GM12892 (cell line): ENCODE measurements at regions not wholly inside any gene's neighbourhood (a gene's known extent, or its start where the extent isn't known, plus 50 kb on each side); places are given as distances from the start of the nearest gene placed in this dataset.
A peak's percentile ranks its signal among the peaks of the same experiment; 100 is the strongest.

ENCODE experiments used
- DNase-seq: peaks from one replicate; pipeline ENCODE4 v3.0.0; 2011; ENCODE audit not compliant: insufficient read length
- FAIRE-seq: peaks from 2 replicates; lab custom pipeline; 2011; peaks lifted over from hg19 to GRCh38; lab: Jason Lieb, UNC
- POLR2A ChIP-seq: IDR thresholded peaks from 2 replicates; pipeline ENCODE4 v1.6.1; 2011; ENCODE audit warnings: low read depth, low read length, control low read depth
- POLR2AphosphoS5 ChIP-seq: IDR thresholded peaks from 2 replicates; pipeline ENCODE4 v1.6.1; 2011; ENCODE audit warnings: low read depth, low read length, control low read depth
- TAF1 ChIP-seq: IDR thresholded peaks from 2 replicates; pipeline ENCODE4 v1.6.1; 2011; ENCODE audit warnings: low read depth, mild to moderate bottlenecking, control low read depth, low read length, borderline replicate concordance

GRCh38 chrX:42119076-42119475 is 195.7 kb upstream of the CASK start:
- FAIRE-seq: no peak
- no peak for TF ChIP-seq POLR2A
- no peak for TF ChIP-seq TAF1
- no peak for TF ChIP-seq POLR2AphosphoS5
- no peak for DNase-seq

GRCh38 chrX:42117318-42117717 is 194.0 kb upstream of the CASK start:
- DNase-seq: no peak
- FAIRE-seq: no peak
- TF ChIP-seq POLR2AphosphoS5: no peak

DNA sequence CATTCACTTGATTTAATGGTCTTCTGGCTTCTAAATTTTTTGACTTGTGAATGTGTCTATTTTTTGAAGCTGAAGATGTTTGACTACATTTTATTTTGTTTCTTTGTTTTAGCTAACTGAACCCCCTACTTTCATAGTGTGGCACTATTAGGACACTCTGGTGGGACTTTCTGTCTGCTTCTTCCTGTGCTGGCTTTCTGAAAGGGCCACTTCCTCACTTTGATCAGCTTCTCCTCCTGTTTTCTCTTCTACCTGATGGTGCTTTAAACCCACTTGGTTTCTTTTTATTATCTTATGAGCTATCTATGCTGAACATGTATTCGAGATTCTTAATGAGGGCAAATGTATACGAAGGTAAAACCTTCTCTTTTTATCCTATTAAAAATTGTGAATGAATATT is 186.1 kb upstream of the CASK start:
- DNase-seq (no peak), FAIRE-seq (peak; percentile 57)
- TF ChIP-seq POLR2A: no peak
- TF ChIP-seq TAF1: no peak
- no peak for TF ChIP-seq POLR2AphosphoS5

- no peak for DNase-seq
- TF ChIP-seq POLR2A (no peak), POLR2AphosphoS5 (no peak), TAF1 (no peak)
- peak; percentile 75 for FAIRE-seq
Observed at GRCh38 chrX:42107495-42108488, 184.4 kb upstream of the CASK start.

DNA sequence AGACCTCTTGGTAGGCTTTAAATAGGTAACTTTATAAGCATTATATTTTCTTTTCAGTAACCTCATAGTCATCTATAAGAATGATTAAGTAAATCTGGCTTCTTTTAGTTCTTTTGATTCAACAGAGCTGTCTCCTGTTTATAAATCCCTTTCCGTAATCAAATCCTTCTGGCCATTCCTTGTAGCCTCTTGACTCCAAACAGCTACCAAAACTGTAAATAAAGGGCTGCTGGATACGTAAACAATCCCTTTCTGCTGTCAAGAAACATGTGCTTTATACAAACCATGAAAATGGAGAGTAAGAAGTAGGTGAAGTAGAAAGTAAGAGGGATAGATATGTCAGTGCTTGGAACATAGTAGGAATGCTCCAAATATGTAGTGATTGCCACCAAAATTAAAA is 183.2 kb upstream of the CASK start:
- TF ChIP-seq POLR2AphosphoS5 (no peak), TAF1 (no peak), POLR2A (no peak)
- no peak for DNase-seq
- FAIRE-seq: no peak

DNA sequence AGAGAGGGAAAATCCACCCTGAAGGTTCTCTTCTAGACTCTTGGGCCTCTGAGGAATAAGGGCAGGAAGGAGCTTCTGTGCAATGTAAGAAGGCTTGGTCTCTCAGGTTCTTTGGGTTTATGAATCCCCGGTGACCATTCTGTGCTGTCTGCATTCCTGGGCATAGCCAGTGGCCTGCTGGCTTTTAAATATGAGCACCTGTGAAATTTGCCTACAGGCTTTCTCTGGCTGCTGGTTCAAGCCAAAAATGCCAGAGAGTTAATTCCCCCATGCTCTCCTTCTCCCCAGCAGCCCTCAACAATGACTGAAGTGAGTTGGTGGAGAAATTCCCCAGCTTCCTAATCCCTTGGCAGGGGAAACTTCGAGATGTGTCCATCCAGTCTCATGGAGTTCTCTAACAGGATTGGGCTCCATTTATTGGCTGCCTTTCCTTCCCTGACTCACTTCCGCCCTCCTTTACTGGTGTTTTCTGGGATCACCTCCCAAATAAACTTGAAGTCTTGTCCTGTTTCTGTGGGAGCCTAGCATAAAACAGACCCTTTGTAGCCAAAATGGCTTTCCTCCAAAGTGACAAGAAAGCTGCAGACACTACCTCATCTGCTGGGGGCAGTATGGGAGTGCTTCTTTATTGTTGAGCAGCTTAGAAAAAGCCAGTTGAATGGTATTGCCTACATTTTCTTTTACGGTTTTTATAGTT is 179.4 kb upstream of the CASK start:
- FAIRE-seq (no peak), DNase-seq (no peak)
- no peak for TF ChIP-seq POLR2A
- no peak for TF ChIP-seq TAF1
- no peak for TF ChIP-seq POLR2AphosphoS5

DNA sequence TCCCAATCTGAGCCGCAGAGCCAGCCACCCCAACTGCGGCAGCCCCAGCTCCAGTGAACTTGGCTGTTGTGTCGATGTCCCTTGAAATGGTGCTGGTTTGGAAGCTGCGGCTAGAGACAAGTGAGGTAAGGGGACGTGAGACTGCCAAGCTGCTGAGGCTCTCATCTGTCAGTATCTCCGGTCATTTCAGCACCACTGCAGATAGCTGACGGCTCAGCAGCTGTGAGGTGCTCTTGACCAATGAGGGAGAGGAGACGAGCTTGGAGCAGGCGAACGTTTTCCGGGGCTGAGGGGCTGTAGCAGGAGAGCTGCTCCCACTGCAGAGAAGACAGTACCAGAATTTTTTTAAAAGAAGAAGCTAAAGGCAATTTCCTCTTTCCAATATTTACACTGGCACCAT is 175.5 kb upstream of the CASK start:
- no peak for DNase-seq
- TF ChIP-seq POLR2A (no peak), TAF1 (no peak), POLR2AphosphoS5 (no peak)
- no peak for FAIRE-seq

DNA sequence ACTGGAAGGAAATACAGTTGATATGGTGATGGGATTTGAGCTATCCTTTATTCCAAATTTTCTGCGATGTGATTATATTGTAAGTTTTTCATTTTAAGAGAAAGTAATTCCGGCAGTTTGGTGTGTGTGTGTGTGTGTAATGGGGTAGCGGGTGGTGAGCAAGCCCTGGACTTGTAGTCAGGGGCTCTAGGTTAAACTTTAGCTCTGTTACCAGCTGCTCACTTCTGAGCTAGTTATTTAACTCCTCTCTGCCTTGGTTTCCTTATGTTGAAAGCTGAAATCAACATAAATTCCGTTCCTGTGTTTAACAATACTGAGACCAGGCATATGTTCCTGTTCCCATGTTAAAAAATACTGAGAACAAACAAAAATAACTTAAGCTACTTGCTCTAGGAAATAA is 174.1 kb upstream of the CASK start:
- no peak for TF ChIP-seq POLR2A
- TF ChIP-seq POLR2AphosphoS5: no peak
- no peak for TF ChIP-seq TAF1
- FAIRE-seq (no peak), DNase-seq (no peak)

GRCh38 chrX:42096265-42096920 is 173.0 kb upstream of the CASK start:
- no peak for DNase-seq
- no peak for TF ChIP-seq TAF1
- TF ChIP-seq POLR2AphosphoS5: no peak
- no peak for TF ChIP-seq POLR2A
- FAIRE-seq: no peak

- FAIRE-seq (no peak), DNase-seq (no peak)
- TF ChIP-seq POLR2A: no peak
- no peak for TF ChIP-seq POLR2AphosphoS5
- no peak for TF ChIP-seq TAF1
Observed at GRCh38 chrX:42094218-42094617, 170.9 kb upstream of the CASK start.

GRCh38 chrX:42093756-42094155 is 170.4 kb upstream of the CASK start:
- FAIRE-seq (peak; percentile 78), DNase-seq (no peak)
- no peak for TF ChIP-seq POLR2A
- TF ChIP-seq TAF1: no peak
- no peak for TF ChIP-seq POLR2AphosphoS5

GRCh38 chrX:42090395-42090794 is 167.0 kb upstream of the CASK start:
- FAIRE-seq: peak; percentile 9
- TF ChIP-seq POLR2AphosphoS5: no peak
- no peak for DNase-seq
